ENCODE measurements at regions not wholly inside any gene's neighbourhood (a gene's known extent, or its start where the extent isn't known, plus 50 kb on each side); places are given as distances from the start of the nearest gene placed in this dataset.

GRCh38 chr4:14924812-14925344, 77.4 kb upstream of the CPEB2 start:
- DNase-seq (ENCODE audit: extremely low spot score): no peak
- Histone ChIP-seq H3K27me3 (no peaks in the 10 kb centered on the region), H3K36me3 (no peaks in the 10 kb centered on the region), H3K27ac (replicated peaks in 1 of 4) (no peak overlapping the region), H3K4me3 (no peak overlapping the region), H3K4me1 (peaks cover 0 to 9% (median 4%) of the 10 kb centered on the region in 4 donors), H3K9me3 (no peaks in the 10 kb centered on the region)
- 92% methylated on average over 2 of the region's 3 CpGs for WGBS
- intact Hi-C loops (cut with DNase I): no loop called here
- no peak for TF ChIP-seq POLR2A (IDR thresholded peaks at IDR 0.05; ENCODE audit: low read depth)
- TF ChIP-seq POLR2AphosphoS5 (IDR thresholded peaks at IDR 0.05): no peak
- TF ChIP-seq EP300 (IDR thresholded peaks at IDR 0.05): no peak
- TF ChIP-seq, protein P1, sequence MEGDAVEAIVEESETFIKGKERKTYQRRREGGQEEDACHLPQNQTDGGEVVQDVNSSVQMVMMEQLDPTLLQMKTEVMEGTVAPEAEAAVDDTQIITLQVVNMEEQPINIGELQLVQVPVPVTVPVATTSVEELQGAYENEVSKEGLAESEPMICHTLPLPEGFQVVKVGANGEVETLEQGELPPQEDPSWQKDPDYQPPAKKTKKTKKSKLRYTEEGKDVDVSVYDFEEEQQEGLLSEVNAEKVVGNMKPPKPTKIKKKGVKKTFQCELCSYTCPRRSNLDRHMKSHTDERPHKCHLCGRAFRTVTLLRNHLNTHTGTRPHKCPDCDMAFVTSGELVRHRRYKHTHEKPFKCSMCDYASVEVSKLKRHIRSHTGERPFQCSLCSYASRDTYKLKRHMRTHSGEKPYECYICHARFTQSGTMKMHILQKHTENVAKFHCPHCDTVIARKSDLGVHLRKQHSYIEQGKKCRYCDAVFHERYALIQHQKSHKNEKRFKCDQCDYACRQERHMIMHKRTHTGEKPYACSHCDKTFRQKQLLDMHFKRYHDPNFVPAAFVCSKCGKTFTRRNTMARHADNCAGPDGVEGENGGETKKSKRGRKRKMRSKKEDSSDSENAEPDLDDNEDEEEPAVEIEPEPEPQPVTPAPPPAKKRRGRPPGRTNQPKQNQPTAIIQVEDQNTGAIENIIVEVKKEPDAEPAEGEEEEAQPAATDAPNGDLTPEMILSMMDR (IDR thresholded peaks at IDR 0.05): no peak

GRCh38 chr4:14925471-14925870, 76.8 kb upstream of the CPEB2 start:
- WGBS: 94% methylated on average over 5 of the region's 5 CpGs
- no peaks in the 10 kb centered on the region for H3K27me3 ChIP-seq

DNA sequence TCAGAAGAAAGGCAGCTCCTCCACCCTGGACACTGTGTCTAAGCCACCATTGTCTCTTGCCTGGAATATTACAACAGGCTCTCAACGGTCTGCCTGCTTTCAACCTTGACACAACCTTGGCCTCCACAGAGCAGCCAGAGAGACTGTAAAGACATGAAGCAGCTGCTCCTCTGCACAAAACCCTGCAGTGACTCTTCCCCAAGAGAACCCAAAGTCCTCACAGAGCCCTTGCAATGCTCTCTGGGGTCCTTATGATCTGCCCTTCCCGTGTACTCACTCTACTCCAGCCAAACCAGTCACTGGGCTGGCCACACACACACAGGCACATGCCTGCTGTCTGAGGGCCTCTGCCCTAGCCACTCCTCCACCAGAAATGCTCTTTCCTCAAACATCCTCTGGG, 75.9 kb upstream of the CPEB2 start:
- Histone ChIP-seq H3K4me1 (peaks cover 0 to 9% (median 4%) of the 10 kb centered on the region in 4 donors), H3K27ac (replicated peaks in 1 of 4) (no peak overlapping the region), H3K4me3 (no peak overlapping the region), H3K9me3 (no peaks in the 10 kb centered on the region), H3K27me3 (no peaks in the 10 kb centered on the region), H3K36me3 (no peaks in the 10 kb centered on the region)
- no peak for TF ChIP-seq POLR2A (IDR thresholded peaks at IDR 0.05; ENCODE audit: low read depth)
- TF ChIP-seq EP300 (IDR thresholded peaks at IDR 0.05): no peak
- no peak for TF ChIP-seq POLR2AphosphoS5 (IDR thresholded peaks at IDR 0.05)
- TF ChIP-seq, protein P1 (IDR thresholded peaks at IDR 0.05): no peak
- DNase-seq (ENCODE audit: extremely low spot score): no peak
- 35% methylated on average over 2 of the region's 2 CpGs for WGBS
- intact Hi-C loops (cut with DNase I): no loop called here

More at GRCh38 chr4:14925471-14925870, 76.8 kb upstream of the CPEB2 start:
- Histone ChIP-seq H3K4me3 (no peak overlapping the region), H3K27ac (replicated peaks in 1 of 4) (no peak overlapping the region), H3K9me3 (no peaks in the 10 kb centered on the region), H3K36me3 (no peaks in the 10 kb centered on the region), H3K4me1 (peaks cover 0 to 9% (median 4%) of the 10 kb centered on the region in 4 donors)
- DNase-seq (ENCODE audit: extremely low spot score): no peak
- intact Hi-C loops (cut with DNase I): no loop called here
- TF ChIP-seq POLR2AphosphoS5 (IDR thresholded peaks at IDR 0.05): no peak
- TF ChIP-seq, protein P1 (IDR thresholded peaks at IDR 0.05): no peak
- no peak for TF ChIP-seq EP300 (IDR thresholded peaks at IDR 0.05)
- TF ChIP-seq POLR2A (IDR thresholded peaks at IDR 0.05; ENCODE audit: low read depth): no peak

DNA sequence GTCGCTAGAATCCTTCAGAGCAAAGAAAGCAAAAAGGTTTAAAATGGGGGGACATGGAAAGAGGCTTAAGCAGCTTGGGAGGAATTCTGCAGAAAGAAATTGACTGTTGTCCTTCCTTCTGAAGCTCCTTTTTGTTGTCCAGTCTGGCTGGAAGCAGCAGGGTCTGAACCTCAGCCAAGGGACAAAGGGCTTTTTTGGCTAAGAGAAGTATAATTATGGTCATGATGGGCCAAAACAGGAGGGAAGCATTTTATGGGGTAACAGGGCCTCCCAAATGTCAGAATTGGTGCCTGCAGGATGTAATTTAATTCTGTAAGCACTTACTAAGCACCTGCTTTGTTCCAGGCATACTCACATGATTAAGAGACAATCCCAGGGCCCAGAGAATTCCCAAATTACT, 74.2 kb upstream of the CPEB2 start:
- intact Hi-C loops (cut with DNase I): no loop called here

More for the DNA sequence above, 74.2 kb upstream of the CPEB2 start:
- Histone ChIP-seq H3K36me3 (no peaks in the 10 kb centered on the region), H3K27me3 (no peaks in the 10 kb centered on the region), H3K27ac (replicated peaks in 1 of 4) (no peak overlapping the region), H3K9me3 (no peaks in the 10 kb centered on the region), H3K4me3 (no peak overlapping the region), H3K4me1 (peaks cover 0 to 9% (median 4%) of the 10 kb centered on the region in 4 donors)
- no peak for TF ChIP-seq POLR2A (IDR thresholded peaks at IDR 0.05; ENCODE audit: low read depth)
- no peak for TF ChIP-seq EP300 (IDR thresholded peaks at IDR 0.05)
- no peak for TF ChIP-seq POLR2AphosphoS5 (IDR thresholded peaks at IDR 0.05)
- TF ChIP-seq, protein P1 (IDR thresholded peaks at IDR 0.05): no peak
- 77% methylated on average over 1 of the region's 1 CpG for WGBS
- DNase-seq (ENCODE audit: extremely low spot score): no peak

Measured in esophagus muscularis mucosa (tissue), 4 donors.